Amygdala (tissue), 56 donors: ENCODE measurements at regions not wholly inside any gene's neighbourhood (a gene's known extent, or its start where the extent isn't known, plus 50 kb on each side); places are given as distances from the start of the nearest gene placed in this dataset.
"Not testable (repeated sequence)": the region's sequence is repeated elsewhere in the genome, so short reads cannot be mapped to it uniquely, and the experiment has no call there.

ENCODE experiments used
- DNase-seq, 56 donors: peaks; one replicate each; lab custom pipeline; 2025; lab: John Stamatoyannopoulos, UW

DNA sequence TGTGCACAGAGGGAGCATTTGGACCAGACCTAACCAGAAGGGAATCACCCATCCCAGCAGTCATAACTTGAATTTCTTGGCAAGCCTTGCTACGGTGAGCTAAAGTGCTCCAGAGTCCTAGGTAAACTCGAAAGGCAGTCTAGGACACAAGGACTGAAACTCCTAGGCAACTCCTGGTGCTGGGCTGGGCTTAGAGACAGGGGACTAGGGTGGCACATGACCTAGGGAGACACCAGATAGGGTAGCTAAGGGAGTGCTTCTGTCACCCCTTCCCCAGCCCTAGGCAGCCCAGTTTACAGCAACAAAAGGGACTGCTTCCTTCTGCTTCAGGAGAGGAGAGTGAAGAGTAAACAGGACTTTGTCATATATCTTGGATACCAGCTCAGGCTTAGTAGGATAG lies 256.4 kb upstream of the ARHGEF26 start:
- DNase-seq, result no peak

DNA sequence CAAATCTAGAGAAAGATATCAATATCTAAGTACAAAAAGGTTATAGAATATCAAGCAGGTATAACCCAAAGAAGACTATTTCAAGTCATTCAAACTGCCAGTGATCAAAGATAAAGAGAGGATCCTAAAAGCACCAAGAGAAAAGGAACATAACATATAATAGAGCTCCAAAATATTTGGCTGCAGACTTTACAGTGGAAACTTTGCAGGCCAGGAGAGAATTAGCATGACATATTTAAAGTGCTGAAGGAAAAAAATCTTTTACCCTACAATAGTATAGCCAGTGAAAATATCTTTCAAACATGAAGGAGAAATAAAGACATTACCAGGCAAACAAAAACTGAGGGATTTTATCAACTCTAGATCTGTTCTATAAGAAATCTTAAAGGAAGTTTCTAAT lies 254.3 kb upstream of the ARHGEF26 start:
- DNase-seq, result no peak

DNA sequence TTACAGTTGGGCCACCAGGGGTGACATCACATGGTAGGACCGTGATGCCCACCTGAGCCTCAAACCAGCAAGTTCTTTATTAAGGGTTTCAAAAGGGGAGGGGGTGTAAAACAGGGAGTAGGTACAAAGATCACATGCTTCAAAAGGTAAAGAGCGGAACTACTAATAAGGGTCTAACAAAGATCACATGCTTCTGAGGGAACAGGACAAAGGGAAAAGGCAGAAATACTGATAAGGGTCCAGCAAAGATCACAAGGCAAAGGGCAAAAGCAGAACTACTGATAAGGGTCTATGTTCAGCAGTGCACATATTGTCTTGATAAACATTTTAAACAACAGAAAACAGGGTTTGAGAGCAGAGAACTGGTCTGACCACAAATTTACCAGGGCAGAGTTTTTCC lies 246.8 kb upstream of the ARHGEF26 start:
- DNase-seq, result not testable (repeated sequence)

DNA sequence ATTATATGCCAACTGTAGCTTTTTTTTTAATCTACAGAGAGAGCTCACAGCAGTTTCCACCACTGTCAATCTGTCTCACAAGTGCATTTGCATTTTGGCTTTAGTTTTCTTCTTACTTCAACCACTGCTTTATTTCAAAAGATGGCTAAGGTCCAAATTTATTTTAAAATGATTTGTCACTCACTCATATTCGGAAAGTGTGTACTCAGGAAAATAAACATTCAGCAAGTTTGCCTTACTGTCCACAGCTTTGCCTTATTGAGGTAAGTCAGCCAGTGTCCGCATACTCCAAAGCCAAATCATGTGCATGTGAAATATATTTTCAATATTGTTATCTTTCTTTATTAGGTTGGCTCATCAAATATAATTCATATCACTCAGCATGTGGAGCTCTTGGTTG lies 240.7 kb upstream of the ARHGEF26 start:
- no peak for DNase-seq

DNA sequence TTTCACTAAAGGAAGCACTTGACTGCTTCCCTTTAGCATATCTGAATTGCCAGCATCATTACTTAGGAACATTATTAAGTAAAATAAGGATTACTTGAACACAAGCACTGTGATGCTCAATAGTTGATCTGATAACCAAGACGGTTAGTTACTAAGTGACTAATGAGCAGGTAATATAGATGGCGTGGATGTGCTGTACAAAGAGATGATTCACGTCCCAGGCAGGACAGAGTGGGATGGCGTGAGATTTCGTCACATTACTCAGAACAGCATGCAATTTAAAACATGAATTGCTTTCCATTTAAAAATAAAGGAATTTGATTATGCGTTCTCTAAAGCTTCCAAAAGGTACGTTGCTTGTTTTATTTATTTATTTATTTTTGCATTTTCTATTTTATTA lies 240.0 kb upstream of the ARHGEF26 start:
- DNase-seq, result no peak

DNA sequence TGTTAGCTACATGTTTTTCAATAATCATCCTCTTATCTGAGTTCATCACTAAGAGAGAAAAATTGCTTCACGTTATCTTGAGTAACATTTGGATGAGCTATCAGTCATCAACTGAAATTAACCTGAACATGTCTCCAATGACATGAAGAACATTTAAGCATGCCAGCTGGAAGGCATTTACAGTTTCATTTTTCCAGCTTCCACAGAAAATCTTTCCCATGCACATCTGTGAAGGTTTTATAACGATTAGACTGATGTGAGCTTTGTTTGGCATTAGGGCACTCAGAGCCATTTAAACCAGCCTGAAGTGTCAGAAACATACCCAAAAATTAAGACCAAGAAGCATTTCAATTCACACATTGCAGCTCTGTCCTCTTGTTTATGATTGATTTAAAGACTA lies 235.8 kb upstream of the ARHGEF26 start:
- DNase-seq, result no peak

DNA sequence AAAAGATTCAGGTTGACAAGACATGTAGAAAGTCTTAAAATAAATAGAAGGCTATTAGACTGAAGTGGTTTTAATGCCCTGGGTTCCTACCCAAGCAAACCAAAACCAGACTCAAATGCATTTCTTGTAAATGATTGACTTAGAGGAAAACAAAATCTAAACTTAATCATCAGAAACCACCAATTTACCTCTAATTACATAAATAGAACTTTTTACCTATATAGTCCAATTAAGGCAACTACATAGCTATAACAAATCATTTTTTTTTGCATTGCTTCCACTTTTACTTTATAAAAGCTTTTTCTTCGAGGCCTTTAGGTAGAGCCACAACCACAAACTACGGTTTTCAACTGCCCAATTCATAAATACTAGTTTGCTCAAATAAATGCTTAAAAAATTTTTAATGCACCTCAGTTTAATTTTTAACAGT lies 231.3 kb upstream of the ARHGEF26 start:
- DNase-seq, result no peak

DNA sequence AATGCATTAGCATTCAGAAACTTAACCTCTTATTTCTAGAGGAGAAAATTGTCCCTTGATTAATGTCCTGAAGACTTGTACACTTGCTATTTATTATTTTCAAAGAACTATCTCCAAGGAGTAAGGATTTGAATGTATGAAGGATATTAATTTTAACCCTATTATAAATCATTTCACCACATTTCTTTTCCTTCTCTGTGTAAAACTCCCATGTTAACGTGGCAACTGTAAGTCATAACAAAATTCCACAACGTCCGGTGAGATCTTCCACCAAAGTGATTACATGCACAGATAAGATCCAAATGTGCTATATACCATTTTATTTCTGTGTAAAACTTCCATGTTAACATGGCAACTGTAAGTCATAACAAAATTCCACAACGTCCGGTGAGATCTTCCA lies 229.1 kb upstream of the ARHGEF26 start:
- no peak for DNase-seq

DNA sequence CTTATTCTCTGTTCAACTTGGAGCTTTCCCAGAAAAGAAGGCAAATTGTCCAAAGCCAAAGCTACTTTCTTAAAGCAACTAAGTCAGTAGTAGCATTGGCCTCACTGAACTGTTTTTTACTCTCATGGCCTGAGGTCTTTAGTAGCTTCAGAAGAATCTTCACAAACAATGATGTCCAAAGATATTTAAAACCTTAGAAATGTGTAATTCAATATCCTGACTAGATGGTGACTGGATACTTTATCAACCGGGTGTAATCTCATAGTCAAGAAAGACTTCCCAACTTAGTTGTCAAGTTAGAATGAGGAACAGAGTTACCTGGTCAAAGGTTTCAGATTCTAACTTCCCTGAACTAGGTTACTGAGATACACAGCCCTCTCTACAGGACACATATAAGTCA lies 226.3 kb upstream of the ARHGEF26 start:
- no peak for DNase-seq

DNA sequence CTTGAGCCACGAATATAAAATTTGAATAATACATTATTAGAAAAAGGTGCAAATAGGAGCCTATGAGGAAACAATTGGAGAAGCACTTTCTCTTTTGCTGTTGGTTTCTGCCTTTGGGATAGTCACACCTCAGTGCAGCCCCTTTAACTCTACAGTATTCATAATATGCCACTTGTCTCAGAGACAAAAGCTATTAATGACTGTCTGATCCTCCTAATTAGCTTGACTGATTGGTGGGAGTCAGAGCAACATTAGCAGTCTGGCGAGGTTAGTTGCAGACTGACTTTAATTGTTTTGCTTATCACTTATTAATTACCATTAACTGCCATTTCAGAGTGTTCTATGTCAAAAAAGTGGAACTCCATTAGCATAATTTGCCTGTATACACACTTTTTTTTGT lies 225.0 kb upstream of the ARHGEF26 start:
- DNase-seq, result no peak

DNA sequence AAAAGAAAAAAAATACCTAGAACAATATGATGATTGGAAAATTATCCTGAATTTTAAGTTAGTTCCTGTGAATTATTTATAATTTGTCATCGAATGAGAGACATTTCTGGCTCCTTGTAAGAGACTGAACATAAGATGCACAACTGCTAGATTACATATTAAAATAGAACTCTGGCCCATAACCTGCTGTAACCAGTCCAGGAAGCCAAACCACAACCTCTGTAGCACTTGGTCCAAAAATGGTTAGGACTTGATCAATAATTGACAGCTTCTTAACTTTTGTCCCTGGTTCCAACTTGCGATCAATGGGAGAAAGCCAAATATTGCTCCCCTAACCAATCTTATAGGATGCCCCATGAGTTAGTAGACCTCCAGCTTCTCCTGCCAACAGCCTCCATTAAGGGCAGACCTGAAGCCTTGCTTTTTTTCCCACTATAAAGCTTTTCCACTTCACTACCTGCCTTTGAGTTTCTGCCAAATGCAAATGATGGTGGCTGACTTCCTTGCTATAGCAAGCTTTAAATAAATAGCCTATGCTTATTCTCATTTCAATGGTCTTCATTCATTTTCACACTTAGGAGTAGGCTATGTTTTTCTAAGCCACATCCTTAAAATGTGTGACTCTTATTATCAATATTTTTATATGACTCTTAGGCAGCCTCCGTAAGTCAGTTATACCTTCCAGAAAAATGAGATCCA lies 224.0 kb upstream of the ARHGEF26 start:
- DNase-seq, result no peak

DNA sequence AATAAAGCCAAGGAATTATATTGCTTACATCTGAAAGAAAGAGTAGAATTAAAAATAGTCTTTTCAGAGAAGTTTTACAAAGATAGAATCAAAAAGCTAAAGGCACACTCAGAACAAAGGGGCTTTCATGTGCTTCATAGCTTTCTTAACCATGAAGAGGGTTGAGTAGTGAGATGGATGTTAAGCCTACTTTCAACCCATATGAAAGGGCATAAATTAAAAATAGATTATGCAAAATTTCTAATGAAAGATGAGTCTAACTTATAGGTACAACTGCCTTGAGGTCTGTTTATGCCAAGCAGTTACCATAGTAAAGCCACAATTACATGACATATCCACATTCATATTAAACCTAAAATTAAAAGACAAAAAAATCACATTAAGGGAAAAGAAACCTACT lies 223.3 kb upstream of the ARHGEF26 start:
- DNase-seq, result no peak

DNA sequence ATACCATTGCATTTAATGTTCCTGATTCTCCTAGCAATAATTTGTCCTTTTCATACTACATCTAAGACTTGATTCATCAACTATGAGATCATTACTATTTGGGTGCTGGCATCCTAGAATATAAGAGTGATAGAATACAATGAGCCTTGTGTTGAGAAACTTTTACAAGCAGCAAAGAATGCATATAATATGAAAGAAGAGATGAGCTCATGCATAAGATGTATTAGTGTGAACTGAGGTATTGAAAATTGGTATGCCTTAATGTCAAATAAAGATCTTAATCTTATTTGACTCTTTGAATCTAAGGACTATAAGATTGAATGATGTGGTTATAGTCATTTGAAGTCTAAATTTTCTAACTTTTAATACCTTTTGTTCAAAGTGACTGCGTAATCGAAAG lies 220.0 kb upstream of the ARHGEF26 start:
- DNase-seq, result no peak

DNA sequence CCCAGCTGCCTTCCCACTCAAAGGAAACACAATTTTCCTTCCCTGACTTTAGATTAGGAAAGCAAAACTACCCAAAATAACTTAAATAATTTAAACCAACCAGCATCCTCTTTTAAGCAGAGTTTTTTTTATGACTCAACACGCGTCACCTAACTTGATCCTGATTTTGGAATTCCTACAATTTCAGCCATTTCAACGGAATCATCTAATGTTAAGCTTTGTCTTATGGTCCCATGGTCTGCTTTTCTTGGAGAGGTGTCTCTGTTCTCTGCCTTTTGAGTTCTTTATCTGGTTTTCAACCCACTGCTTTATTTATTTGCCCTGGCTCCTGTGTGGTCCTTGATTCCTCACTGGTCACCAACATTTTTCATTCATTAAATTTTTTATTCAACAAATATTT lies 219.2 kb upstream of the ARHGEF26 start:
- no peak for DNase-seq

DNA sequence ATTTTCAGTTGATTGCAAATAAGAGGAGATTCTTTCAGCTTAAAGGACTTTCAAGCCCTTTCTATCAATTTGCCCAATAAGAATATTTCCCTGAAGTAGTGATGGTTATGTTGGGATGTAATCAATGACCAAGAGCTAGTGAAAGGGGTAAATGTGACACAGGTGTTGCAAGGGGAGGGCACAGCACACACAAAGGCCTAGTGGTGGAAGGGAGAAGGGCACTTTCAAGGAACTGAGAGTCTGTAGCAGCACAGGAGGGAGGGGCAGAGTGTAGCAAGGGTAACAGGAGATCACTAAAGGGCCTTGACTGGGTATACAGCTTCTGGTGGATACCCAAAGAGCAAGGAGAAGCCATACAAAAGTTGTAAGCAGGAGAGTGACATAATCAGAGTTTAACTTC lies 217.8 kb upstream of the ARHGEF26 start:
- no peak for DNase-seq

DNA sequence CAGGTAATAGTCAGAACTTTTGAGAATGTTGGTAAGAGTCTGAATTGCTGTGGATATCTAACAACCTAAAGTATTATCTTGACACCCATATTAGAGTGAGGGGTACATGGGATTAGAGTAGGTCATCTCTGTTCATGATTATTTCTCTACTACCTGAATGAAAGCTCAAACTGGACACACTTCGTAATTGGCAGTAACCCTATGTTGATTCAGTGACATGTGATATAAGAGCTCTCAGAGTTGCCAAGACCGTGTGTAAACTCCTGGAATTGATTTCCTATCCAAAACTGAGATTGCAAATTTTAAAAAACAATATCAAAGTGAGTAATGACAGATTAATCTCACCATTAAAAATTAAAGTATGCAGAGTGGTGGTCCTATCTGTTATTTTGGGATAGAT lies 214.8 kb upstream of the ARHGEF26 start:
- DNase-seq, result no peak

DNA sequence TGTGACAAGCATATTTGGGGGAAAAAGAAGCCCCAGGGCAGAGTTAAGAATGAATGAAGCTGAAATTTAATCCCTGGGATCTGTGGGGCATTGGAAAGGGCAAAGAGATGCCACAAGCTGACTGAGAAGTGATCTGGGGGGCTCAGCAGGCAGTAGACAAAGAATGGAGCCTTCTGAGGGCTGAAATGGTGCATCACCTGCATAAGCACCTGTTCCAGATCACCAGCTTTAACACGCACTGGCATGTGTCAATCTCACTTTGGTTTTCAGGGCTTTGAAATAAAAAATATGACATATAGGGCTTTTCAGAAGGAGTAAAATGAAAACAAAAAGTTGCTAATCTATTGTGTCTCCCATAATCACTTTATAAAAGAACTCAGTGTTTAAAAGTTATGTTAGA lies 210.8 kb upstream of the ARHGEF26 start:
- DNase-seq, result no peak

DNA sequence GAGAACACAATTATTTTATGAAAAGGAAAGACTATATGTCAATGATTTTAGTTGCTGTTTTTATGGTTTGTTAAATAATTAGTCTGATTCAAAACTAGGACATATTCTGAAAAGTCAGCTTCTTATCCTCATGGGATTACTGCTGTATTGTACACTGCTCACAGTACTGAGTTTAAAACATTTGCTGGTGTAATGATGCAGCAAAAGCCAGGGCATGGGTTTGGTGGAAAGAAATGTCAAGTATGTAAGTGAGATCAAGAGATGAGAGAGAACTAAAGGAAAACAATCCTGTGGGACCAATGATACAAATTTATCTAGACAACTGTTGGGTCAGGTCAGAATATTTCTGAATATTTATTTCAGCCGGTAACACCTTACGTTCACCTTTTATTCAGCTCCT lies 210.1 kb upstream of the ARHGEF26 start:
- DNase-seq, result no peak

DNA sequence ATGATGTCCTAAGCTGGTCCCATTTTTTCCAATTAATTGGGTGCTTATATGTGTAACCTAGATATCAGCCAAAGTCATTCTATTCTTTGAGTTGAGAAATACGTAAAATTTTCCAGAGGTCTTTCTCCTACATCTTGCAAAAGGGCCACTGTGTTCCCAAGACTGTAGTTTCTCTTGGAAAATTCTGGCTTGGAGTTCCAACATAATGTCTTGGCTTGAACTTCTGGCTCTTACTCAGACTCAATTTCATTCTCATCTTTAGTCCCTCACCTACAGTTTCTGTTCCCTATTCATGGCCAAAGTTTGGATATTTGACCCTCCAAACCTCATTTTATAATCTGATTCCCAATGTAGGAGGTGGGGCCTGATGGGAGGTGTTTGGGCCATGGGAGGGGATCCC lies 201.4 kb upstream of the ARHGEF26 start:
- no peak for DNase-seq

DNA sequence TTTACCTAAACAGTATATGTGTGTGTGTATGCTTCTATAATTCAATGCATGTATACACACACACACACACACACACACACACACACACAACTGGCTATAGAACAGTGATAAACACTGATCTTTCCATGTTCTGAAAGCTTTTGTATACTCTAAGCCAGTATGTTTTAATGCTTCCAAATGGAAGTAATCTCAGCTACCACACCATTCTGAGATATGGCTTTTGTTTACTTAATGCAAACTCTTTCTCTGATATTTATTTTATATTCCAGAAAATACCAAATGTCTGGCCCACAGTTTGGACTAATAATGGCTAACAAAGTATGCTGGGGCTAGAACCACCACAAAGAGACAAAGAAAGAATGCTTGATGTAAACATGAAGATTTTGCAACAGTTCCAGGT lies 199.4 kb upstream of the ARHGEF26 start:
- DNase-seq, result no peak

DNA sequence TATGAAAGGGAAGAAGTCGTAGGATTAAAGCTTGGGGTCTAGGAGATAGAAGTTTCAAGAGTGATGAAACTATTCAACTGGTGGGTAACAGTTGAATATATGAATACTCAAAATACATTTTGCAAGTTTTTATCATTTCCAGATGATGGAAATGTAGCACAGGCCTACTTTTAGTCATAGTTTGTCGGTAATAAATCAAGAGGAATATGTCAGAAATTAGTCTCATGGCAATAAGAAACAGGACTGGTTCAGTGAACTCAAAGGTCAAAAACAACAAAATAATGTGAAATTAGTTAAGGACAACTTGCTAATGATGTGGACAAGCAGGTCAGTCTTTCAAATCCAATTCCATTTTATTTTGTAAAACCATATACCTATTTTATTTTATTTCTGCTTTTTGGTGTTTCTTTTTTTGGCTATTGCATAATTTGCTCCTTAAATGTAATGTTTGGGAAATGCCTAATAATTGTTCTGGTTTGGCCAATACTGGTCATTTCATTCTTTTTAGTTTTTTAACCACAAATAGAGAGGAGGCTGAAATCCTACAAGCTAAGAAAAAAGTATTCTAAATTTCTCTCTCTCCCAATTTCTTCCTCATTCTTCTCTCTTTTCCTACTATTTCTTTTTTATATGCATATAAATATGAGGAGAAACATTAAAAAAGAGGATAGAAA lies 195.2 kb upstream of the ARHGEF26 start:
- DNase-seq, result no peak

DNA sequence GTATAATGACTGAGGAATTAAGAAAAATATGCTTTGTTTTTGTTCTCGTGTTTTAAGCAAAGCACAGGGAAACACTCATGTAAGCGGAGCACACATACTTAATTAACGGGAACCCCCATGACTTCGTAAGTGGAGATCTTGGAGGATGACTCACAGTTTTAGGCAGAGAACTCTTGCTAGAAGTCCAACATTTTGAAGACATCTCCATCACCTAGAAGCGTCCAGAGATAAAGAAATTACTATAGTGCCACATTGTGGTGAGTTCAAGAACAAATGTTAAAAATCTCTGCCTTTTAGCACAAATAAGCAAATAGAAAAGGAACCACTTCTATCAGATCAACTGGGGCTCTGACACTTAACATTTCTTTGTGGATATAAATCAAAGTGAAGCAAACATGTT lies 194.1 kb upstream of the ARHGEF26 start:
- no peak for DNase-seq

DNA sequence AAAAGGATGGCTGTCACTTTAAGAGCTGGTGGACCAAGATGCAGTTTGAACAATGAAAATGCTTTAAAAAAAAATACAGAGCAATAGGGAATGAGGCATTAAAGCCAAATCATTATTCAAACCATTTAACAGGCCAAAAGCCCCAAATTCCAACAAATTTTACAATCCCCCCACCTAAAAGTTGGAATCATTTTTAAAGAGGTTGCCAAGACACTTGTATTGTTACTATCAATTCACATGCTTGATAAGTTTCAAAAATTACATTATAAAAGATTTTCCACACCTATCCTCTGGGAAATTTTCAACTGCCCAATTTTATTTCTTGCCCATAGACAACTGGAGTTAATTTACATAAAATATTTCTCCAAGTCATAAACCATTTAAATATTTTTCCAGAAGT lies 192.3 kb upstream of the ARHGEF26 start:
- DNase-seq, result no peak
